GM23338 (cell line): ENCODE measurements at regions not wholly inside any gene's neighbourhood (a gene's known extent, or its start where the extent isn't known, plus 50 kb on each side); places are given as distances from the start of the nearest gene placed in this dataset.

Experiments
- ATAC-seq: fragments of 200-7000 bp; cut with Tn5 transposase; 3 replicates; pipeline ENCODE4 v1.9.1; 2020
- DNase-seq: peaks from one replicate; pipeline ENCODE4 v3.0.0-alpha.2; 2015; ENCODE audit warnings: low spot score
- H2AFZ ChIP-seq: fragments of 200-600 bp; sonication (generic); 2 replicates; pipeline ENCODE4 v1.8.0; 2016; ENCODE audit warnings: antibody characterized with exemption, mild to moderate bottlenecking, moderate library complexity
- H3F3A ChIP-seq: fragments of 200-600 bp; sonication (generic); replicated peaks from 2 replicates; pipeline ENCODE4 v1.8.0; 2017; ENCODE audit warnings: antibody characterized with exemption, mixed run types, low read depth
- H3K27ac ChIP-seq: fragments of 200-600 bp; sonication (generic); 2 replicates; pipeline ENCODE4 v1.6.1; 2016; ENCODE audit warnings: low read depth
- H3K27me3 ChIP-seq: fragments of 200-600 bp; sonication (generic); 2 replicates; pipeline ENCODE4 v1.8.0; 2016; ENCODE audit warnings: mild to moderate bottlenecking, mixed run types, moderate library complexity; ENCODE audit not compliant: insufficient read depth
- H3K36me3 ChIP-seq: fragments of 200-600 bp; sonication (generic); 2 replicates; pipeline ENCODE4 v1.8.0; 2016; ENCODE audit warnings: mild to moderate bottlenecking; ENCODE audit not compliant: insufficient read depth
- H3K4me1 ChIP-seq: fragments of 200-600 bp; sonication (generic); 2 replicates; pipeline ENCODE4 v1.8.0; 2016; ENCODE audit warnings: mild to moderate bottlenecking, moderate library complexity; ENCODE audit not compliant: insufficient read depth
- H3K4me2 ChIP-seq: fragments of 200-600 bp; sonication (generic); 2 replicates; pipeline ENCODE4 v1.7.1; 2017; ENCODE audit warnings: mixed run types
- H3K4me3 ChIP-seq: fragments of 200-600 bp; sonication (generic); 2 replicates; pipeline ENCODE4 v1.6.1; 2016; ENCODE audit warnings: mixed run types
- H3K79me2 ChIP-seq: fragments of 200-600 bp; sonication (generic); replicated peaks from 2 replicates; pipeline ENCODE4 v1.8.0; 2017; ENCODE audit warnings: mild to moderate bottlenecking; ENCODE audit not compliant: insufficient read depth
- H3K9me2 ChIP-seq: fragments of 200-600 bp; sonication (generic); 2 replicates; pipeline ENCODE4 v1.8.0; 2017; ENCODE audit not compliant: insufficient read depth
- H4K20me1 ChIP-seq: fragments of 200-600 bp; sonication (generic); replicated peaks from 2 replicates; pipeline ENCODE4 v1.8.0; 2017; ENCODE audit warnings: mild to moderate bottlenecking; ENCODE audit not compliant: insufficient read depth
- H3K27ac Mint-ChIP-seq: 2 replicates; pipeline ENCODE4 v1.8.0; 2020; ENCODE audit warnings: inconsistent platforms, mild to moderate bottlenecking, moderate library complexity, mixed read lengths
- H3K27me3 Mint-ChIP-seq: 3 replicates; pipeline ENCODE4 v1.8.0; 2022; ENCODE audit warnings: low read depth, mild to moderate bottlenecking, moderate library complexity, mixed read lengths, inconsistent platforms; ENCODE audit not compliant: insufficient read depth, poor library complexity
- H3K36me3 Mint-ChIP-seq: 3 replicates; pipeline ENCODE4 v1.8.0; 2021; ENCODE audit warnings: low read depth, mild to moderate bottlenecking, inconsistent platforms, moderate library complexity, mixed read lengths
- H3K4me1 Mint-ChIP-seq: 3 replicates; pipeline ENCODE4 v1.8.0; 2020; ENCODE audit warnings: mild to moderate bottlenecking, inconsistent platforms, mixed read lengths
- H3K4me3 Mint-ChIP-seq: 3 replicates; pipeline ENCODE4 v1.8.0; 2021; ENCODE audit warnings: moderate library complexity, mild to moderate bottlenecking, inconsistent platforms, mixed read lengths
- H3K9me3 Mint-ChIP-seq: 3 replicates; pipeline ENCODE4 v1.8.0; 2020; ENCODE audit warnings: moderate library complexity, mild to moderate bottlenecking, inconsistent platforms, mixed read lengths
- CTCF ChIP-seq, 2 experiments: fragments of 200-600 bp in 1 of 2; sonication (generic) in 1 of 2; conservative IDR thresholded peaks; 2 replicates each; pipeline versions ENCODE4 v1.5.1 to v1.6.1; 2016 to 2017; ENCODE audit warnings: antibody characterized with exemption in 2 of 2, low read depth in 2 of 2, mild to moderate bottlenecking in 2 of 2, moderate library complexity in 1 of 2
- ETS1 ChIP-seq: IDR thresholded peaks from 2 replicates; pipeline ENCODE4 v1.6.1; 2016; ENCODE audit warnings: antibody characterized with exemption
- JUNB ChIP-seq: IDR thresholded peaks from one replicate; pipeline ENCODE4 v1.6.1; 2016; ENCODE audit warnings: antibody characterized with exemption; ENCODE audit not compliant: unreplicated experiment
- NANOG ChIP-seq: IDR thresholded peaks from 2 replicates; pipeline ENCODE4 v1.6.1; 2016; ENCODE audit warnings: antibody characterized with exemption, borderline replicate concordance
- POLR2AphosphoS5 ChIP-seq: IDR thresholded peaks from 2 replicates; pipeline ENCODE4 v1.6.1; 2016; ENCODE audit warnings: antibody characterized with exemption, low read depth
- REST ChIP-seq: IDR thresholded peaks from one replicate; pipeline ENCODE4 v1.6.1; 2018; ENCODE audit warnings: antibody characterized with exemption; ENCODE audit not compliant: unreplicated experiment
- STAT1 ChIP-seq: IDR thresholded peaks from one replicate; pipeline ENCODE4 v1.6.1; 2016; ENCODE audit warnings: antibody characterized with exemption; ENCODE audit not compliant: unreplicated experiment
- ZNF114 ChIP-seq: fragments of 250-450 bp; sonication (Bioruptor Pico); IDR thresholded peaks from 2 replicates; pipeline ENCODE4 v1.5.0; 2020; ENCODE audit warnings: mild to moderate bottlenecking, moderate library complexity
- ZNF331 ChIP-seq: fragments of 250-450 bp; sonication (Bioruptor Pico); IDR thresholded peaks from 2 replicates; pipeline ENCODE4 v1.5.0; 2020; ENCODE audit warnings: low read depth, mild to moderate bottlenecking, moderate library complexity

GRCh38 chr4:180946188-180946587 lies 1297.0 kb upstream of the TENM3 start:
- H3K4me3 ChIP-seq = no peak overlapping the region
- peaks cover 6% of the 10 kb centered on the region; the same call in 2 of the 3 replicates for H3K9me3 Mint-ChIP-seq

GRCh38 chr4:180947425-180947824 lies 1295.8 kb upstream of the TENM3 start:
- Mint-ChIP-seq H3K27ac (no peak overlapping the region), H3K4me1 (peaks cover 4% of the 10 kb centered on the region; the same call in 2 of the 3 replicates), H3K27me3 (no peaks in the 10 kb centered on the region), H3K4me3 (no peak overlapping the region), H3K36me3 (no peaks in the 10 kb centered on the region), H3K9me3 (peaks cover 6% of the 10 kb centered on the region; the same call in 2 of the 3 replicates)
- ATAC-seq (no peak), DNase-seq (no peak)
- H3K4me2 ChIP-seq = no peak overlapping the region
- H3K4me1 ChIP-seq = 0 out of 2 replicates have a peak, but pooled peaks cover 4% of the 10 kb centered on the region
- no peak overlapping the region for H3K4me3 ChIP-seq
- H3K9me2 ChIP-seq = no peaks in the 10 kb centered on the region
- H3K36me3 ChIP-seq = no peaks in the 10 kb centered on the region
- no peaks in the 10 kb centered on the region for H3K79me2 ChIP-seq
- H3K27ac ChIP-seq = no peak overlapping the region
- H2AFZ ChIP-seq = no peak overlapping the region
- TF ChIP-seq NANOG (no peak), CTCF (conservative IDR thresholded peaks at IDR 0.05; ENCODE audit: low read depth in 2 of 2) (peak in 1 of 2 experiments; percentile 34; a peak in 3 of 4 replicates)
- no peaks in the 10 kb centered on the region for H3K27me3 ChIP-seq
- H4K20me1 ChIP-seq = no peaks in the 10 kb centered on the region
- H3F3A ChIP-seq = no peaks in the 10 kb centered on the region

More at GRCh38 chr4:180946188-180946587, 1297.0 kb upstream of the TENM3 start:
- Mint-ChIP-seq H3K27ac (no peak overlapping the region), H3K4me3 (no peak overlapping the region), H3K4me1 (no peaks in the 10 kb centered on the region), H3K36me3 (no peaks in the 10 kb centered on the region), H3K27me3 (no peaks in the 10 kb centered on the region)
- Histone ChIP-seq H3F3A (no peaks in the 10 kb centered on the region), H3K36me3 (no peaks in the 10 kb centered on the region), H3K4me2 (no peak overlapping the region), H3K27ac (no peak overlapping the region), H3K4me1 (no peaks in the 10 kb centered on the region), H3K27me3 (no peaks in the 10 kb centered on the region), H4K20me1 (no peaks in the 10 kb centered on the region), H2AFZ (no peak overlapping the region), H3K79me2 (no peaks in the 10 kb centered on the region), H3K9me2 (no peaks in the 10 kb centered on the region)
- no peak for TF ChIP-seq POLR2AphosphoS5
- TF ChIP-seq ZNF331 (CRISPR knock-in tag) = no peak
- DNase-seq (no peak), ATAC-seq (no peak)

- TF ChIP-seq JUNB (no peak), ZNF331 (CRISPR knock-in tag) (no peak), STAT1 (no peak), POLR2AphosphoS5 (no peak), ETS1 (no peak), REST (no peak), ZNF114 (CRISPR knock-in tag) (no peak), CTCF (conservative IDR thresholded peaks at IDR 0.05; ENCODE audit: low read depth in 2 of 2) (no peak)
- peaks cover 13% of the 10 kb centered on the region; the same call in 2 of the 3 replicates for H3K4me1 Mint-ChIP-seq
- no peak overlapping the region for H3K27ac Mint-ChIP-seq
- H2AFZ ChIP-seq = 0 out of 2 replicates have a peak overlapping the region, but pooled peaks have one; percentile 9
- no peaks in the 10 kb centered on the region for H4K20me1 ChIP-seq
- no peaks in the 10 kb centered on the region for H3K36me3 Mint-ChIP-seq
- H3K79me2 ChIP-seq = no peaks in the 10 kb centered on the region
- H3K9me3 Mint-ChIP-seq = peaks cover 4% of the 10 kb centered on the region; the same call in 1 of the 3 replicates
- H3F3A ChIP-seq = no peaks in the 10 kb centered on the region
- H3K9me2 ChIP-seq = no peaks in the 10 kb centered on the region
- H3K27me3 Mint-ChIP-seq = no peaks in the 10 kb centered on the region
- no peak overlapping the region for H3K4me2 ChIP-seq
- no peak overlapping the region for H3K27ac ChIP-seq
- no peak for ATAC-seq
- no peak overlapping the region for H3K4me3 Mint-ChIP-seq
- no peak overlapping the region for H3K4me3 ChIP-seq
- H3K36me3 ChIP-seq = no peaks in the 10 kb centered on the region
- H3K27me3 ChIP-seq = no peaks in the 10 kb centered on the region
- H3K4me1 ChIP-seq = peaks cover 14% of the 10 kb centered on the region; the same call in 1 of the 2 replicates
- DNase-seq = no peak
Measured at GRCh38 chr4:180949424-180950213, 1293.6 kb upstream of the TENM3 start.
